ENCODE measurements at regions not wholly inside any gene's neighbourhood (a gene's known extent, or its start where the extent isn't known, plus 50 kb on each side); places are given as distances from the start of the nearest gene placed in this dataset.

DNA sequence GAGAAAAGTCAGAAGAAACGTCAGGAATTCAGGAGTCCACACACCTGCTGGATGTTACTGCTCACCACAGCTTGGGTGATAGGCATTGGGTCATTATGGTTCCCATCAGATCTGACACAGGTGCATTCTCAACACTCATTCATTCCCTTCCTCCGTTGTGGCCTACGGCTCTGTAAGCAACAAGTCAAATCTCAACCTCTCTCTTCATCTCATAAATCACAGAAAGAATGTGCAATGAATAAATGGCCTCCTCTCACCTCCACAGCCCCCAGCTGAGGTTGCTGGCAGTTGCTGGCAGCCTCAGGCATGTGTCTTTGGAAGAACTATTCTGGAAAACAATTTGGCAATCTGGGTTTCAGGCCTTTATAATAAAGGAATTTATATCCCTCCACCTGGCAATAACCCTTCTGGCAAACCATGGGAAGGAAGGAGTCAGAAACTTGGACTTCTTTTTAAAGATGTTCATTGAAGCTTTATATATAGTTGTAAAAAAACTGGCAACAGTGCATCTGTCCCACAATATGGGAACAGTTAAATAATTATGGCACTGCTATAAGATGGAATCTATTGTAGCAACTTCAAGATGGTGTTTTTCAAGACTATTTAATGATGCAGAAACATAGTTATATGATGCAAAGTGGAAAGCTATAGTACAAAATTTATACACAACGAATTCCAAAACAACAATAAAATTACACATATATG lies 175.4 kb downstream of the ANAPC1 start:
- H3K36me3 Mint-ChIP-seq: no peaks in the 10 kb centered on the region
- no peaks in the 10 kb centered on the region for H3K27me3 Mint-ChIP-seq
- no peaks in the 10 kb centered on the region for H3K9me3 Mint-ChIP-seq
- H3K27ac Mint-ChIP-seq: no peak overlapping the region
- peaks cover 9% of the 10 kb centered on the region for H3K4me1 Mint-ChIP-seq
- H3K4me3 Mint-ChIP-seq: no peak overlapping the region

DNA sequence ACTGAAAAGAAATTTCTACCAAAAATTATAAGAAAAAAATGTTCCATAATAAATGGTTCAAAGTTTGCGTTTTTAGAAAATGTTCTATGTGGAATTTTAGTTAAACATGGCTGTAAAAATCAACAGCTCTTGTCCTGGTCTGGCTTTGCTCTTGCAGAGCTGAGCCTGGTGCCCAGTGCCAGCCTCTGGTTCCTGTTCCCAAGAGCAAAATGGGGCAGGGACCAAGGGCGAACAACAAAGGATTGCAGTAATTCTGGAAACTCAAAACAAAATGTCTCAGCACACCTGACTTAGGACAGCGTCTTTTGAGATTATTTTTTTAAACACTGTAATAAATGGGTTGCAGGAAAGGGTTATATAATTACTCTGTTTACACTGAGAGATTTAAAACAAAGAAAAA lies 174.7 kb downstream of the ANAPC1 start:
- Mint-ChIP-seq H3K4me1 (peaks cover 9% of the 10 kb centered on the region), H3K27me3 (no peaks in the 10 kb centered on the region), H3K27ac (no peak overlapping the region), H3K9me3 (no peaks in the 10 kb centered on the region), H3K36me3 (no peaks in the 10 kb centered on the region), H3K4me3 (no peak overlapping the region)

- Mint-ChIP-seq H3K4me3 (no peak overlapping the region), H3K9me3 (no peaks in the 10 kb centered on the region), H3K27ac (peak overlapping the region; percentile 57), H3K4me1 (peaks cover 9% of the 10 kb centered on the region), H3K27me3 (no peaks in the 10 kb centered on the region), H3K36me3 (no peaks in the 10 kb centered on the region)
Measured at GRCh38 chr2:111710085-111710484, 173.9 kb downstream of the ANAPC1 start.

DNA sequence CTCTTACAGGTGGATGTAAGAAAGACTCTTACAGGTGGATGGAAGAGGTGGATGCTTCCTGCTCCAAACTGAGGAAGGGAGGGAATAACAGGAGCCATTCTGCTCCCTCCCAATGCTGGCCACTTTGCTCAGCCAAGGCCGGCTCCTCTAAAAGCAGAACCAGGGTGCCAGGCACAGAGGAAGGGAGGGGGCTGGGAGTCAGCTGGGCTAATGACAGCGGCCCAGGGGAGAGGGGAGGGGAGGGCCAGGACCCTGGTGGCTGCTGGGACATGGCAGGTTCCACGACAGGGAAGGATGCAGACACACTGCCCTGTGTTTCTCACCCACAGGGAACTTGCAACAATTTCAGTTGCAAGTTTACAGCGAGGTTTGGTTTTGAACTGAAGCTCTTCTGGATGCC lies 173.4 kb downstream of the ANAPC1 start:
- Mint-ChIP-seq H3K27ac (no peak overlapping the region), H3K9me3 (no peaks in the 10 kb centered on the region), H3K4me3 (no peak overlapping the region), H3K4me1 (peaks cover 5% of the 10 kb centered on the region), H3K36me3 (no peaks in the 10 kb centered on the region), H3K27me3 (no peaks in the 10 kb centered on the region)

- no peaks in the 10 kb centered on the region for H3K27me3 Mint-ChIP-seq
Measured at GRCh38 chr2:111711270-111711669, 172.7 kb downstream of the ANAPC1 start.

GRCh38 chr2:111712361-111712760 lies 171.6 kb downstream of the ANAPC1 start:
- H3K9me3 Mint-ChIP-seq: no peaks in the 10 kb centered on the region
- H3K4me1 Mint-ChIP-seq: no peaks in the 10 kb centered on the region
- H3K27me3 Mint-ChIP-seq: no peaks in the 10 kb centered on the region

More at GRCh38 chr2:111711270-111711669, 172.7 kb downstream of the ANAPC1 start:
- no peaks in the 10 kb centered on the region for H3K4me1 Mint-ChIP-seq
- H3K27ac Mint-ChIP-seq: no peak overlapping the region
- no peaks in the 10 kb centered on the region for H3K9me3 Mint-ChIP-seq
- no peak overlapping the region for H3K4me3 Mint-ChIP-seq
- H3K36me3 Mint-ChIP-seq: no peaks in the 10 kb centered on the region

DNA sequence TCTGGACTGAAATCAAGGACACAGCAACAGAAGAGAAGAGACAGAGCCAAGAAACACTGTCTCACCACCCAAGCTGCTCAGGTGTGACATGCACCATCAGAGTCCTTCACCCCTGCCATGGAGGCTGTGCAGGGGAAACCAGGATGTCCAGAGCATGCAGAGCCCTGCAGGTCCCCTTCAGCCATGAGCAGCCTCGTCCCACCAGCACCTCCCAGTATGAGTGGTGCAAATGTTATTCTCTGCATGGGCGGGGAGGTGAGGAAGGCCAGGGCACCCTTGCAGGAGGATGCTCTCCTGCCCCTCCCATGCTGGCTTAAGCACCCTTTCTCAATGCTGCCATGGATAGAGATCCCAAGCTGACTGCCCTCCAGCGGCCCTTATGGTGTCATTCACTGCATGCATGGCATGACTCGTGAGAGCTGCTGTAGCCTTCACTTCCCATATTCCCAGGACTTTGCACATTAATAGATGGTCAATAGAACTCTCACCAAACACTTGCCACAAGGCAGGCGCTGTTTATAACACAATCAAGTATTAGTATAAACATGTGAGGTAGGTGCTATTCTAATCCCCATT lies 171.0 kb downstream of the ANAPC1 start:
- Mint-ChIP-seq H3K4me3 (no peak overlapping the region), H3K4me1 (no peaks in the 10 kb centered on the region), H3K36me3 (no peaks in the 10 kb centered on the region), H3K27ac (no peak overlapping the region), H3K27me3 (no peaks in the 10 kb centered on the region), H3K9me3 (no peaks in the 10 kb centered on the region)

More at GRCh38 chr2:111712361-111712760, 171.6 kb downstream of the ANAPC1 start:
- H3K36me3 Mint-ChIP-seq: no peaks in the 10 kb centered on the region
- no peak overlapping the region for H3K4me3 Mint-ChIP-seq
- no peak overlapping the region for H3K27ac Mint-ChIP-seq

DNA sequence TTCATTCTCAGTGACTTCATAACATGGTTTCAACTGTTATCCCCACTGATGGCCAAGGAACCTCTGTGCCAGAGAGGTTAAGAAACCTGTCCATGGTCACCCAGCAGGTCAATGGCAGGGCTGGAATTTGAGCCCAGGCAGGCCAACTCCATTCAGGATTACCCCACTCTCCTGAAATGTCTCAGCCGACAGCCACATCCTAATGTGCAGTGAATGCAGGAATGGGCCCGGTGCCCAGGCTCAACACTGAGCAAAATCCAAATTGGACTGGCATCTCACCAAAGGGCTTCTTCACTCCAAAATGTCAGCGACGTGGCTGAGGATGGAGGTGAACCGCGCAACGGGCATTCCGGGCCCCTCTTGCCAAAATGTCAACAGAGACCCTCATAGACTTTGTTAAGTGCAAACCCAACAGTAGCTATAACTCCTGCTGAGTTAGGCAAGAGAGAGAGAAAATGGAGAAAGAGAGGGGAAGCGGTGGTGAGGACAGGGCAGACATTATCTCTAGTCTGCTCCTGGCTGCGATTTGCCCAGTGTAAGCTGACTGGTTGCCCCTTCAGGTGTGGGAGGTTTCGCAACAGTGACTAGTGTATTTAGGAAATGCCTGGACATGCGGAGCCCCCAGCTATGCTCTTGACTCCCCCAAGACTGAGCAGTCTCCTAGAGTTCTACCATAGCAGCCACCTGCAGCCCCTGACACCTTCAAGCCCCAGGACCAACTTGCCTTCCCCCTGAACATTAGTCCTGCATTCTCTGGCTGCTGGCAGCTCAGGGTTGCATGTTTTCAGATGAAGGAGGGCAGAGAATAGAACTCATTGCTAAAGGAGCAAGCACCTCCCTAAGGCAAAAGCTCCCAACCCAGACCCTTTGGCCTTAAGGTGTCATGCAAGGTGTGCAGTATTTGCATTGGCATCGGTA lies 167.7 kb downstream of the ANAPC1 start:
- H3K9me3 Mint-ChIP-seq: no peaks in the 10 kb centered on the region
- no peak overlapping the region for H3K27ac Mint-ChIP-seq
- H3K36me3 Mint-ChIP-seq: no peaks in the 10 kb centered on the region
- no peak overlapping the region for H3K4me3 Mint-ChIP-seq
- H3K4me1 Mint-ChIP-seq: no peaks in the 10 kb centered on the region
- no peaks in the 10 kb centered on the region for H3K27me3 Mint-ChIP-seq

DNA sequence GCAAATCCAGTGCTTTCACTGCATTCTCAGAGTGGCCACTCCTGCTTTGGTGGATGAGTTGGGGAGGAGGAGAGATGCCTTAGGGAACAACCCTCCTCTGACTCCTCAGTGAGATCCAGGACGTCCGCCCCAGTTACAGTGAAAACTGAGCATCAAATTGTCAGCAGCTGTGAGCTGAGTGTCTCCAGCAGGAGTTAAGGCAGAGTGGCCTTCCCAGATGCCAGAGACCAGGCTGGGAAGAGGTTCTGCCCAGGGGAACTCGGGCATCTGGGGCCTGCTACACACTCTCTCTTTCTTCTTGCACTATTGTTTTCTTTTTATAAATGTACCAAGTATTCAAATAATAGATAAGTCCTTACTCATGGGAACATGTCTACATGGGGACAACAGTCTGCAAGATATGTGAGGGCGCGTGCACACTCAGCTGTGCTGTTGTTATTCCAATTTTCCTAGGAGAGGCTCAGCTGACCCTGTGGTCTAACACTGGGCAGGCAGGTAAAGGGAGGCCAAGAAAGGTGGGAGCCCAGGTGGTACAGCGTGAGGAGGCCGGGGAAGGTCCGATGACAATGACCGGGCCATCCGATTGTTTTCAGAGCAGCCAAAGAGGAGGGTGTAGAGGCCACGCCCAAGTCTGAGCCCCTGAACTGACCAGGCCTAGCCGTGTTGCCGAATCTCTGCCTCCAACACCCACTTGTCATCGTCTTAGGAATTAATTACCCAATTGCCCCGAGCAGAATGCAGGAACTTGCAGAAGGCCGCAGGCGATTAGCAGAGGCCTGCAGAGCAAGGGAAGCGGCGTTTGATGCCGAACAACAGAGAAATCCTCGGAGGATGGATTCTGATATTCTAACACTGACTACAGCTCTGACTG lies 166.9 kb downstream of the ANAPC1 start:
- Mint-ChIP-seq H3K9me3 (no peaks in the 10 kb centered on the region), H3K4me1 (no peaks in the 10 kb centered on the region), H3K4me3 (no peak overlapping the region), H3K27ac (no peak overlapping the region), H3K27me3 (no peaks in the 10 kb centered on the region), H3K36me3 (no peaks in the 10 kb centered on the region)

Data from activated naive CD4-positive, alpha-beta T cell treated with anti-CD3 and anti-CD28 coated beads, Interleukin-2, amount 50 U/mL, for 24 hours (primary cell).